ENCODE measurements at regions not wholly inside any gene's neighbourhood (a gene's known extent, or its start where the extent isn't known, plus 50 kb on each side); places are given as distances from the start of the nearest gene placed in this dataset.

- TF ChIP-seq CTCF (IDR thresholded peaks at IDR 0.05): no peak
- intact Hi-C loops (cut with micrococcal nuclease): no loop called here
- Mint-ChIP-seq H3K27me3 (peaks cover 3% of the 10 kb centered on the region), H3K4me1 (ENCODE audit: low read depth) (no peaks in the 10 kb centered on the region), H3K27ac (no peak overlapping the region), H3K36me3 (ENCODE audit: low read depth) (no peaks in the 10 kb centered on the region), H3K4me3 (no peak overlapping the region), H3K9me3 (no peaks in the 10 kb centered on the region)
- CTCF ChIA-PET: no interaction called here
- no peak for ATAC-seq
- POLR2A ChIA-PET: no interaction called here
- no peak for DNase-seq
These were observed 343.5 kb downstream of the AACS start for GRCh38 chr12:125408718-125409117.

GRCh38 chr12:125412506-125412905, 347.3 kb downstream of the AACS start:
- intact Hi-C loops (cut with micrococcal nuclease): no loop called here
- H3K27ac Mint-ChIP-seq: no peak overlapping the region
- CTCF ChIA-PET: no interaction called here
- ATAC-seq: no peak
- H3K27me3 Mint-ChIP-seq: peaks cover 1% of the 10 kb centered on the region
- no peaks in the 10 kb centered on the region for H3K9me3 Mint-ChIP-seq
- no peak for DNase-seq
- H3K4me3 Mint-ChIP-seq: no peak overlapping the region
- no peaks in the 10 kb centered on the region for H3K4me1 Mint-ChIP-seq (ENCODE audit: low read depth)
- POLR2A ChIA-PET: no interaction called here
- TF ChIP-seq CTCF (IDR thresholded peaks at IDR 0.05): no peak
- no peaks in the 10 kb centered on the region for H3K36me3 Mint-ChIP-seq (ENCODE audit: low read depth)

- CTCF ChIA-PET: no interaction called here
- H3K9me3 Mint-ChIP-seq: peaks cover 17% of the 10 kb centered on the region
- ATAC-seq (no peak), DNase-seq (no peak)
- H3K4me3 Mint-ChIP-seq: no peak overlapping the region
- H3K27ac Mint-ChIP-seq: no peak overlapping the region
- H3K27me3 Mint-ChIP-seq: peaks cover 1% of the 10 kb centered on the region
- no peak for TF ChIP-seq CTCF (IDR thresholded peaks at IDR 0.05)
- intact Hi-C loops (cut with micrococcal nuclease): no loop called here
- POLR2A ChIA-PET: no interaction called here
- no peaks in the 10 kb centered on the region for H3K4me1 Mint-ChIP-seq (ENCODE audit: low read depth)
- no peaks in the 10 kb centered on the region for H3K36me3 Mint-ChIP-seq (ENCODE audit: low read depth)
These were observed 352.2 kb downstream of the AACS start for GRCh38 chr12:125417446-125417845.

GRCh38 chr12:125418902-125419564, 353.8 kb downstream of the AACS start:
- intact Hi-C loops (cut with micrococcal nuclease): no loop called here
- no peak for TF ChIP-seq CTCF (IDR thresholded peaks at IDR 0.05)
- no peak for DNase-seq
- H3K4me1 Mint-ChIP-seq (ENCODE audit: low read depth): no peaks in the 10 kb centered on the region
- peaks cover 17% of the 10 kb centered on the region for H3K9me3 Mint-ChIP-seq
- POLR2A ChIA-PET: no interaction called here
- no peak overlapping the region for H3K4me3 Mint-ChIP-seq
- peaks cover 1% of the 10 kb centered on the region for H3K27me3 Mint-ChIP-seq
- CTCF ChIA-PET: no interaction called here
- ATAC-seq: no peak
- no peaks in the 10 kb centered on the region for H3K36me3 Mint-ChIP-seq (ENCODE audit: low read depth)
- H3K27ac Mint-ChIP-seq: no peak overlapping the region

GRCh38 chr12:125424909-125425308, 359.7 kb downstream of the AACS start:
- Mint-ChIP-seq H3K36me3 (ENCODE audit: low read depth) (no peaks in the 10 kb centered on the region), H3K27me3 (no peaks in the 10 kb centered on the region), H3K4me1 (ENCODE audit: low read depth) (no peaks in the 10 kb centered on the region), H3K4me3 (no peak overlapping the region), H3K9me3 (peaks cover 12% of the 10 kb centered on the region), H3K27ac (no peak overlapping the region)
- ChIA-PET POLR2A (no interaction called here), CTCF (no interaction called here)
- DNase-seq: no peak
- TF ChIP-seq CTCF (IDR thresholded peaks at IDR 0.05): no peak
- intact Hi-C loops (cut with micrococcal nuclease): no loop called here
- no peak for ATAC-seq
